IMR-90 (cell line): ENCODE measurements at regions not wholly inside any gene's neighbourhood (a gene's known extent, or its start where the extent isn't known, plus 50 kb on each side); places are given as distances from the start of the nearest gene placed in this dataset.

Experiments used
- ATAC-seq: fragments of 200-7000 bp; cut with Tn5 transposase; 2 replicates; pipeline ENCODE4 v1.9.1; 2020; ENCODE audit warnings: low read depth, mild to moderate bottlenecking, moderate library complexity
- BruUV-seq: library from RNA; stranded (reverse); fragments of 400-500 nt; replicated peaks from 2 replicates; lab custom pipeline; 2021; lab: Mats Ljungman, UMichigan
- CTCF ChIA-PET: fragments of 300-600 bp; formaldehyde crosslinking; extraction: SDS; loops from one replicate; lab custom pipeline; 2021; ENCODE audit warnings: antibody characterized with exemption; lab: Yijun Ruan, JAX
- POLR2A ChIA-PET: fragments of 300-600 bp; sonication (Branson Sonifier 250); formaldehyde crosslinking; loops from one replicate; lab custom pipeline; 2022; ENCODE audit warnings: antibody characterized with exemption; ENCODE audit not compliant: unreplicated experiment; lab: Charles Lee
- DNase-seq: peaks from one replicate; pipeline ENCODE4 v3.0.0; 2013
- H2AFZ ChIP-seq: replicated peaks from 2 replicates; pipeline ENCODE3; 2013; ENCODE audit warnings: low read length, mild to moderate bottlenecking; ENCODE audit not compliant: poor library complexity
- H2AK5ac ChIP-seq: 2 replicates; pipeline ENCODE4 v1.6.1; 2013; ENCODE audit warnings: low read depth, low read length, inconsistent platforms
- H2AK9ac ChIP-seq: replicated peaks from 2 replicates; pipeline ENCODE3; 2013; ENCODE audit warnings: mild to moderate bottlenecking, low read depth, low read length, moderate library complexity; ENCODE audit not compliant: poor library complexity
- H2BK120ac ChIP-seq: 2 replicates; pipeline ENCODE4 v1.6.1; 2013; ENCODE audit warnings: low read depth, low read length, inconsistent platforms
- H2BK15ac ChIP-seq: 3 replicates; pipeline ENCODE4 v1.6.1; 2013; ENCODE audit warnings: low read depth, low read length, inconsistent platforms
- H2BK20ac ChIP-seq: 2 replicates; pipeline ENCODE4 v1.6.1; 2013; ENCODE audit warnings: low read depth, mild to moderate bottlenecking, inconsistent platforms, low read length, moderate library complexity
- H2BK5ac ChIP-seq: 2 replicates; pipeline ENCODE4 v1.6.1; 2013; ENCODE audit warnings: mild to moderate bottlenecking, low read depth, low read length, inconsistent platforms; ENCODE audit not compliant: poor library complexity, severe bottlenecking
- H3K14ac ChIP-seq: replicated peaks from 2 replicates; pipeline ENCODE4 v1.6.1; 2013; ENCODE audit warnings: low read depth, low read length, inconsistent platforms
- H3K18ac ChIP-seq: 2 replicates; pipeline ENCODE4 v1.6.1; 2013; ENCODE audit warnings: low read depth, low read length, control low read depth
- H3K23ac ChIP-seq: 2 replicates; pipeline ENCODE4 v1.6.1; 2013; ENCODE audit warnings: low read depth, low read length, inconsistent platforms
- H3K27ac ChIP-seq: 2 replicates; pipeline ENCODE4 v1.5.1; 2013; ENCODE audit warnings: mild to moderate bottlenecking, control low read depth, low read length; ENCODE audit not compliant: insufficient read depth
- H3K27me3 ChIP-seq: 2 replicates; pipeline ENCODE4 v1.6.1; 2013; ENCODE audit warnings: low read length; ENCODE audit not compliant: control insufficient read depth, insufficient read depth
- H3K36me3 ChIP-seq: 2 replicates; pipeline ENCODE4 v1.6.1; 2013; ENCODE audit warnings: low read length, mixed read lengths; ENCODE audit not compliant: control insufficient read depth, insufficient read depth
- H3K4ac ChIP-seq: 2 replicates; pipeline ENCODE4 v1.6.1; 2013; ENCODE audit warnings: low read depth, low read length, inconsistent platforms
- H3K4me1 ChIP-seq: 2 replicates; pipeline ENCODE4 v1.6.1; 2013; ENCODE audit warnings: low read length, mixed read lengths; ENCODE audit not compliant: control insufficient read depth, insufficient read depth
- H3K4me2 ChIP-seq: 2 replicates; pipeline ENCODE4 v1.6.1; 2013; ENCODE audit warnings: low read depth, mild to moderate bottlenecking, control low read depth, low read length, moderate library complexity
- H3K4me3 ChIP-seq: 2 replicates; pipeline ENCODE4 v1.5.1; 2013; ENCODE audit warnings: low read depth, mild to moderate bottlenecking, control low read depth, low read length, moderate library complexity; ENCODE audit not compliant: insufficient read depth
- H3K56ac ChIP-seq: 2 replicates; pipeline ENCODE4 v1.6.1; 2013; ENCODE audit warnings: low read length, inconsistent platforms; ENCODE audit not compliant: insufficient read depth; ENCODE audit errors: extremely low read depth
- H3K79me1 ChIP-seq, 2 experiments: 2 replicates each; pipeline ENCODE4 v1.6.1; 2013; ENCODE audit warnings: low read length in 2 of 2, inconsistent platforms in 1 of 2, low read depth in 1 of 2
- H3K9ac ChIP-seq: 2 replicates; pipeline ENCODE4 v1.6.1; 2013; ENCODE audit warnings: low read depth, low read length, control low read depth
- H3K9me1 ChIP-seq: 2 replicates; pipeline ENCODE4 v1.6.1; 2013; ENCODE audit warnings: low read length, inconsistent platforms; ENCODE audit not compliant: insufficient read depth
- H3K9me3 ChIP-seq: 2 replicates; pipeline ENCODE4 v1.6.1; 2013; ENCODE audit warnings: low read length; ENCODE audit not compliant: control insufficient read depth, insufficient read depth
- H4K20me1 ChIP-seq: 2 replicates; pipeline ENCODE4 v1.6.1; 2013; ENCODE audit warnings: low read length, inconsistent platforms; ENCODE audit not compliant: insufficient read depth
- H4K5ac ChIP-seq: 2 replicates; pipeline ENCODE4 v1.6.1; 2013; ENCODE audit warnings: mild to moderate bottlenecking, low read depth, low read length, control low read depth
- H4K8ac ChIP-seq, 2 experiments: 2 replicates each; pipeline ENCODE4 v1.6.1; 2013; ENCODE audit warnings: low read depth in 2 of 2, low read length in 2 of 2, control low read depth in 1 of 2, inconsistent platforms in 1 of 2
- H4K91ac ChIP-seq: 2 replicates; pipeline ENCODE4 v1.6.1; 2013; ENCODE audit warnings: low read depth, low read length, inconsistent platforms; ENCODE audit not compliant: insufficient read depth
- CTCF ChIP-seq: conservative IDR thresholded peaks from 2 replicates; pipeline ENCODE4 v1.5.1; 2012; ENCODE audit warnings: mild to moderate bottlenecking, low read depth, low read length, improper control_type of control experiment
- MXI1 ChIP-seq: IDR thresholded peaks from 2 replicates; pipeline ENCODE4 v1.6.1; 2012; ENCODE audit warnings: low read depth, mild to moderate bottlenecking, low read length, moderate library complexity, borderline replicate concordance
- SMC3 ChIP-seq: fragments of 150-350 bp; IDR thresholded peaks from 2 replicates; pipeline ENCODE4 v1.6.1; 2016; ENCODE audit warnings: low read depth, mild to moderate bottlenecking, antibody characterized with exemption, low read length, moderate library complexity
- dilution Hi-C: fragments of 300-500 bp; cut with HindIII; formaldehyde crosslinking; loops from one replicate; pipeline ENCODE4 v1.14.3; 2018; ENCODE audit warnings: low sequenced_read_pairs; ENCODE audit not compliant: unreplicated experiment
- in situ Hi-C: fragments of 300-500 bp; cut with MboI; formaldehyde crosslinking; loops from 3 replicates; pipeline ENCODE4 v1.14.3; 2019; ENCODE audit warnings: low sequenced_read_pairs, inconsistent platforms, mixed read lengths
- intact Hi-C: fragments of 100-400 bp; cut with micrococcal nuclease; formaldehyde crosslinking; loops from 2 replicates; pipeline ENCODE4 v1.10.0; 2022

GRCh38 chr4:43709443-43709842 lies 739.2 kb downstream of the KCTD8 start:
- peaks cover 3% of the 10 kb centered on the region; the same call in 1 of the 2 replicates for H3K9me3 ChIP-seq
- H3K27me3 ChIP-seq, result no peaks in the 10 kb centered on the region
- POLR2A ChIA-PET, result no interaction called here
- no peak overlapping the region for H2AK5ac ChIP-seq
- CTCF ChIA-PET, result no interaction called here
- no peak overlapping the region for H3K4ac ChIP-seq
- H3K23ac ChIP-seq, result no peak overlapping the region
- no peak overlapping the region for H2BK120ac ChIP-seq
- no peak overlapping the region for H3K9ac ChIP-seq
- H2BK20ac ChIP-seq, result no peak overlapping the region
- H3K18ac ChIP-seq, result no peak overlapping the region
- no peaks in the 10 kb centered on the region for H3K9me1 ChIP-seq
- H2AK9ac ChIP-seq, result no peak overlapping the region
- BruUV-seq, result no TSS peak
- no peak overlapping the region for H3K4me2 ChIP-seq
- no peak overlapping the region for H3K27ac ChIP-seq
- no peaks in the 10 kb centered on the region for H3K36me3 ChIP-seq
- TF ChIP-seq MXI1 (no peak), CTCF (no peak), SMC3 (no peak)
- H4K5ac ChIP-seq, result no peak overlapping the region
- H4K91ac ChIP-seq, result no peak overlapping the region
- in situ Hi-C loops (no loop called here), intact Hi-C loops (no loop called here), dilution Hi-C loops (no loop called here)
- H2BK15ac ChIP-seq, result no peak overlapping the region
- ATAC-seq (no peak), DNase-seq (no peak)
- no peak overlapping the region for H3K14ac ChIP-seq
- H3K4me3 ChIP-seq, result no peak overlapping the region
- no peak overlapping the region for H4K8ac ChIP-seq
- H3K56ac ChIP-seq, result no peak overlapping the region
- no peak overlapping the region for H2BK5ac ChIP-seq
- no peak overlapping the region for H2AFZ ChIP-seq
- no peaks in the 10 kb centered on the region for H4K20me1 ChIP-seq
- H3K4me1 ChIP-seq, result no peaks in the 10 kb centered on the region
- H3K79me1 ChIP-seq, result no peaks in the 10 kb centered on the region
